Hematopoietic multipotent progenitor cell (in vitro differentiated cells): ENCODE measurements at regions not wholly inside any gene's neighbourhood (a gene's known extent, or its start where the extent isn't known, plus 50 kb on each side); places are given as distances from the start of the nearest gene placed in this dataset.
"Not testable (repeated sequence)": the region's sequence is repeated elsewhere in the genome, so short reads cannot be mapped to it uniquely, and the experiment has no call there.

Source experiments
- DNase-seq, 3 donors: peaks; one replicate each; pipeline ENCODE4 v3.0.0-alpha.2; 2011 to 2015; ENCODE audit warnings: low read depth in 2 of 3, low spot score in 2 of 3

DNA sequence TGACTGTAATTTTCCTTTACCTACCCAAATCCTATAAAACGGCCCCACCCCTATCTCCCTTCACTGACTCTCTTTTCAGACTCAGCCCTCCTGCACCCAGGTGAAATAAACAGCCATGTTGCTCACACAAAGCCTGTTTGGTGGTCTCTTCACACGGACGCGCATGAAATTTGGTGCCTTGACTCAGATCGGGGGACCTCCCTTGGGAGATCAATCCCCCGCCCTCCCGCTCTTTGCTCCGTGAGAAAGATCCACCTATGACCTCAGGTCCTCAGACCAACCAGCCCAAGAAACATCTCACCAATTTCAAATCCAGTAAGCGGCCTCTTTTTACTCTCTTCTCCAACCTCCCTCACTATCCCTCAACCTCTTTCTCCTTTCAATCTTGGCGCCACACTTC lies 1344.7 kb upstream of the GOT2 start:
- DNase-seq: not testable (repeated sequence)

DNA sequence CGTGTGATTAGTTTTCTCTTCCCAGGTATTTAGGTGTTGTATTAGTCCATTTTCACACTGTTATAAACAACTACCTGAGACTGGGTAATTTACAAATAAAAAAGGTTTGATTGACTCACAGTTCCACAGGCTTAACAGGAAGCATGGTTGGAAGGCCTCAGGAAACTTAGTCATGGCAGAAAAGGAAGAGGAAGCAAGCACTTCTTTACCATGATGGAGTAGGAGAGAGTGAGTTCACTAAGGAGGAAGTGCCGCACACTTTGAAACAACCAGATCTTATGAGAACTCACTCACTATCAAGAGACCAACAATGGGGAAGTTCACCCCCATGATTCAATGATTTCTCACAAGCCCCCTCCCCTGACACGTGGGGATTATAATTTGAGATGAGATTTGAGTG lies 1343.7 kb upstream of the GOT2 start:
- DNase-seq: peak in 2 of 3 donors; percentile 5 to 7

DNA sequence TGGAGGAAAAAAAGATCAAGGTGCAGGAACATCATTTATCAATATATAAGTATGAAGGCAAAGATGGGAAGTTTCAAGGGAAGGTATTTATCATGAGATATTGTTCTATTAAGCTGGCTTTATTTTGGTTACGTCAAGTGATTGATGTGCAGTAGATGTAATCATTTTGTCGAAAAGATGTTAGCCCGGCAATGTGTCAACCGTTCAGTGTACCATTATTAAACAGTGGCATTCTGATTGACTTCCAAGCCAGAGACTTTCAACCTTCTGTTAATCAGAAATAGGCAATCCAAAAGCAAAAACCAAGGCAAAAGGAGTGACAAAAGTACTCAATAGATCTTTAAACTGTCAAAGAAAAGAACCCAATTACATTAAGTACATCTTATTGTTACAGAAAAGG lies 1340.3 kb upstream of the GOT2 start:
- no peak for DNase-seq

DNA sequence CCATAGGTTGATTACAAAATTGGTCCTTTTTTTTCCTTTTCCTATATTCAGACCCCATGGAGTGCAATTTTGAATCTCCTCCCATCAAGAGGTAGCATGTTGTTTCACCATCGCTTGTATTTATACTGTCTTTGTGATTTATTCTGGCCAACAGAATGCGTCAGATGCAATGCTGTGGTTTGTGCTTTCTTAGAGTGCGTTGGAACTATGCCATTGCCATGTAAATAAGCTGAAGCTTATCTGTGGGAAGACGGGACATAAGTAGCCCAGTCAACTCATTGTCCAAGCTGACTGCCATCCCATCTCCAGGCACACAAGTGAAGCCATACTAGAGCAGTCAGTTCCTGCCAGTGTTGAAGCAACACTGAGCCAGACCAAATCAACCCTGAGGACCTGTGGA lies 1339.3 kb upstream of the GOT2 start:
- no peak for DNase-seq

DNA sequence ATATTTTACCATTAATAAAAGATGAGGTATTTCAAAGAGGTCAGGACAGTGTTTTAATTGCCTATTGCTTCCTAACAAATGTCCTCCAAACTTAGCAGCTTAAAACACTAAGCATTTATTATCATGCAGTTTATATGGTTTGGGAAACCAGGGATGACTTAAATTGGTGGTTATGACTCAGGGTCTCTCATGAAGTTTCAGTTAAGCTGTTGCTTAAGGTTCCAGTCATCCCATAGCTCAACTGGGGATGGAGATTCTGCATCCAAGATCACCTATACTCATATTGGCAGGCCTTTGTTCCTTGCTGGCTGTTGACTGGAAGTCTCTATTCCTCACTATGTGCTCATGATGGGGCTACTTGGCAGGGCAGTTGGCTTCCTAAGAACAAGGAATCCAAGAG lies 1329.9 kb upstream of the GOT2 start:
- no peak for DNase-seq

DNA sequence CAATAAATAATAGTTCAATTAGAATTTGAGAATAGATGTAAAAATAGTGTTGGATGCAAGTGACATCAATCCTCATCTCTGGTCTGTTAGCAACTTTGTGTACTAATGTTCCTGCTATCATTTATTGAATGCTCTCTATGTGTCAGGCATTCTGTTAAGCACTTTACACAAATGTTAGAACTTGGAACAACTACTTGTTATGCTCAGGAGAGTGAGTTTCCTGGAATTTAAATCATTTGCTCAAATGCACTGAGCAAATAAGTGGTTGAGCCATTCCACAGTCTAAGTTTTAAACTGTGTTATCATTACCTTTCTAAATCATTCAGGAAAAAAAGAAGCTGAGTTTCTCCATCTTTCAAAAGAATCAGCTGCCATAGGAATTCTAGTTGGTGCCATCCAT lies 1327.3 kb upstream of the GOT2 start:
- DNase-seq: no peak

DNA sequence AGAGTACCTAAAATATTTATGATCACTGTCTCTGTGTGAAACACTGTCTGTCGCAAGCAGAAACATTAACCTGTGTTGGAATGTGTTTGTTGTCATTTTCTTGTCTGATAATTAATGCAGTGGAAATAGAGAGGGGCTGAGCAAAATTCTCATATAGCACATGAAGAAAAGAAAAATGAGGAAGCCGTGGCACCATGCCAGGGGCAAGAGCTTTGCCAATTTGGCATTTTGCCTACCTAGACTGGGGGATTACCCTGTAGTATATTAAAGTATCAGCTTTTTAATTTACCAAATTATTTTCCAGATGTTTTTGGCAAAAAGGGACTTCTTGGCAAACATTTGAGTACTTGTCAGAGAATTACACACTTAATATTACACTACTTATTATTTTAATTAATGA lies 1326.6 kb upstream of the GOT2 start:
- DNase-seq: peak in 2 of 3 donors; percentile 18 to 56

DNA sequence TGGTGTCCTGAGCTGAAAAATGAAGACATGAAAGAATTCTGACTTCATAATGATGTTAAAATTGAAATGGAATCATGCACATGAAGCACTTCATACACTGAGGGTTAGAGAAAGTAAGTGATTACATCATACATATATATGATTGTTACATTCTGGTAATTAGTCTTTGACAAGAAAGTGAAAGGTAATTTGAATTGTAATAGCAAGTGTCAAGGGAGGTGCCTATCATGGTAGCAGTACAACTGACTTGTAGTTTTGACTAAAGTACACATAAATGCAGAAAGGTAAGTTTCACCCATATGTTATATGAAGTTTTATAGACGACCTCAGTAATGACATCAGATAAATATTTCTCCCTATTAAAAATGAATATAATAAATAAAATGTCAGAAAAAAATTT lies 1325.0 kb upstream of the GOT2 start:
- no peak for DNase-seq

DNA sequence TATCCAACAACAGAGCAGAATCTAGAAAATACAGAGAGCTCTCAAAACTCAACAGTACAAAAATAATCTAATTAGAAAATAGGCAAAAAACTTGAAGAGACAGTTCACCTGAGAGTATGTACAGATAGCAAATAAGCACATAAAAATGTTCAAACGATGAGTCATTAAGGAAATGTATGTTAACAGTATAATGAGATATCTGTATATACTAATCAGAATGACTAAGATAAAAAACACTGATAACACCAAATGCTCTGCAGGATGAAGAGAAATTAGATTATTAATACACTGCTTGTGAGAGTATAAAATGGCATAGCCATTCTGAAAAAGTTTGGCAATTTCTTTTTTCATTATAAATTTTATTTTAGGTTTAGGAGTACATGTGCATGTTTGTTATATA lies 1307.6 kb upstream of the GOT2 start:
- DNase-seq: no peak

DNA sequence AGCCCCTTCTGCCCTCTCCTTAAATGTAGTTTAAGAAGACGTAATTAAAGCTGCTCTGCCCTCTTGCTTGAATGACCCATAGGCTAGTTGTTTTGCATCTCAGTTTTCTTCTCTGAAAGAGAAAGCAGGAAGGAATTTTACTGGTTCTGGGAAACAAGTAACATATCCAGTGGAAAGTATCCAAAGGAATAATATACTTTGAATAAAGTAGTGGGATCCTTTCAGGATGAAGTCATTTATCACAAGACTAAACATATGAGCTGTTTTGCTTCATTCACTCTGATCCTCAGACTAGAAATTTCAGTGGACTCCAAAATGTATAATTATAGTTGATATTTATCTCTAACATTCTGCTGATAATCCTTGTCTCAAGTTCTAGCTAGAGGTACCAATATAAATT lies 1297.6 kb upstream of the GOT2 start:
- no peak for DNase-seq

DNA sequence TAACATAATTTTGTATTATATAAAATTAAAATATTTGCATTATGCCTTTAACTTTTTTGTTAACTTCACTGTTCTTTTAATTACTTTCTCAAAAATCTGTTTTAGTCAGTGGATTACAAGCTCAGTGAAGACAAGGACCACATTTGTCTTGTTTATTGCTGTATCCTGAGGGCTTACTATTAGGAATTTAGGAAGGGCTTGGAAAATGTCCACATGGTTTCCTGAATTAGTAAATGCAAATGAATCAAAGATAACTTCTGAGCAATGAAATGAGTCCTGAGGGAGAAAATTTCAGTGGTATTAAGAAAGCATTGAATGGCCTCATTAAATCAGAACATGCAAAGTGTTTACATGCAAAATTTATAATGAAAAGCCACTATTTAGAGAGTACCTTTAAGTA lies 1293.2 kb upstream of the GOT2 start:
- DNase-seq: no peak

DNA sequence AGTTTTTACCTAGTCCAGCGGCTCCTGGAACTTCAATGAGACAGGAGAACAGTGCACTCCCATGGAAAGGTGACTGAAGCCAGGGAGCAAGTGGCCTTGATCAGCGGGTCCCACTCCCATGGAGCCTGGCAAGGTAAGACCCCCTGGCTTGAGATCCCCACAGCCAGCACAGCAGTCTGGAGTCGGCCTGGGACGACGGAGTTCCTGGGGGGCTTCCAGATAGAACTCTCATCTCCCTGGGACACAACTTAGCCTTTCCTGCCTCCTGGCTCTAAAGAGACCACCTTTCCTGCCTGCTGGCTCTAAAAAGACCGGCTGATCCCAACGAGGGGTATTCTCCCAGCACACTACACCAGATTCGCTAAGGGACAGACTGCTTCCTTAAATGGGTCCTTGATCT lies 1279.0 kb upstream of the GOT2 start:
- no peak for DNase-seq

DNA sequence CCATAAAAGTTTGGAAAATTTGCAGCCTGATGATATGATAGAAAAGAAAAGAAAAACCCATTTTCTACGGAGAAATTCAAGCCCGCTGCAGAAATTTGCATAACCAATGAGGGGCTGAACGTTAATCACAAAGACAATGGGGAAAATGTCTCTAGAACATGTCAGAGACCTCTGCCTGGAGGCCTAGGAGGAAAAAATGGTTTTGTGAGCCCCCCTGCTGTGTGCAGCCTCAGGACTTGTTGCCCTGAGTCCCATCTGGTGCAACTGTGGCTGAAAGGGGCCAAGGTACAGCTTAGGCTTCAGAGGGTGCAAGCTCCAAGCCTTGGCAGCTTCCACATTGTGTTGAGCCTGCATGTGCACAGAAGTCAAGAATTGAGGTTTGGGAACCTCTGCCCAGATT lies 1267.4 kb upstream of the GOT2 start:
- DNase-seq: no peak

DNA sequence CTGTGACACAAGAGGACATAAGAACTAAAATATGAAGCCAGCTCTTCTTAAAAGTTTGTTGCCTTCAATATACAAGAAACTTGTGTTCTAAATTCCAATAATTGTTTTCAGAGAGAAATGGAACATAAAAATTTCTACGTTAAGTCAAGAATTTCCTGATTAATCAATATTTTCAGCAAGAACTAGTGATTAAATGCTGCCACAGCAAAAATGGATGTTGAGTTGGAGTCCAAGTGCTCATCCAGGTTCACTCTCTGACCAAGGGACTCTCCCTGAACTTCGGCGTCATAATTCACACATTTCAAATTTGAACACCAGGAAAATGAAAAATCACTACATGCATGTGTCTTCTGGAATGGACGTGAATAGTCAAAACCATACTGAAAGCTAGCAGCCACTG lies 1263.6 kb upstream of the GOT2 start:
- DNase-seq: no peak

DNA sequence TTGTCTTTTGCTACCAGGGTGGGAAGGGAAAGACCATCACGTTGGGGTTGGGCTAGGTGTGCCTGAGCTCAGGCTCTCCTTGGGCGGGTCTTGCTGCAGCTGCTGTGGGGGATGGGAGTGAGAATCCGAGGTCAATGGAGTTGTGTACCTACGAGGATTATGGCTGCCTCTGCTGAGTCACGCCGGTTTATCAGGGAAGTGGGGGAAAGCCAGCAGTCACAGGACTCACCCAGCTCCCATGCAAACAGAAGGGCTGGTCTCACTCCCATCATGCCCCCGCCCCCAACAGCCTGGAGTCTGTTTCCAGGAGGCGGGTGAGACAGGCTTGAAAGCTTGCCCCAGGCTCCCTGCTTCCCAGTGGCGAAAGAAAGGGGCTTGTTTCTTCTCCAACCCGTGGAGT lies 1259.0 kb upstream of the GOT2 start:
- no peak for DNase-seq

DNA sequence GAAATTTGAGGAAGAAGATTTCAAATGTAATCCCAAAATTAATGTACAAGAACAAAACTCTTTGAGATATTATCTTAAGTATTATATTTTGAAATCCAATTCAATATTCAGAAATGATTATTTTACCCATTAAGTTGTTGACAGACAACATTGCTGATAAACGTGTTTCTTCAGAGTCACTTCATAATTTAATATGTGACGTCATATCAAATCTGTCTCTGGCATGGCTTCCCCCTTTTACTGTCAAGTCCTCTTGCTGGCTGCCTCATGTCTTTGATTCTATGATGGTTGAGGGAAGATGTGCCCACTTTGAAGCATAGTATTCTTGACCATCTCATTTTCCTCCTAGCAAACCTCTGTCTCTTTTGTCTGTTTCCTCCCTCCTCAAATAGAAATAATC lies 1257.1 kb upstream of the GOT2 start:
- DNase-seq: no peak

DNA sequence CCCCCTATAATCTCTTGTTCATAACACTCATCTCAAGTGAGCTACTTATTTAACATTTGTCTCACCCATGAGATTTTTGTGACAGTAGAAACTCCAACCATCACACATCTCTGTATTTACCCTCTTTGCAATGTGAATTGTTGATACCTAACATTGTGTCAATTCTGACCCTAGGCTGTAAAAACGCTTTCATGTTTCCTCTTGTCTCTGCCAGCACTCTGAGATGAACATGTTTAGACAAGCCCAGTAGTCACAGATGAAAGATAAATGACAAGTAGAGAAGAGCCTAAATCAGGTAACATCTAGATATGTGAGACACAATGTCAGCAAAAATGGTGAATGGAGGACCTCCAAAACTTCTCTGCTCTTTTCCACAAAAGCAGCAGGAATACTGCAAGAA lies 1254.5 kb upstream of the GOT2 start:
- DNase-seq: no peak

DNA sequence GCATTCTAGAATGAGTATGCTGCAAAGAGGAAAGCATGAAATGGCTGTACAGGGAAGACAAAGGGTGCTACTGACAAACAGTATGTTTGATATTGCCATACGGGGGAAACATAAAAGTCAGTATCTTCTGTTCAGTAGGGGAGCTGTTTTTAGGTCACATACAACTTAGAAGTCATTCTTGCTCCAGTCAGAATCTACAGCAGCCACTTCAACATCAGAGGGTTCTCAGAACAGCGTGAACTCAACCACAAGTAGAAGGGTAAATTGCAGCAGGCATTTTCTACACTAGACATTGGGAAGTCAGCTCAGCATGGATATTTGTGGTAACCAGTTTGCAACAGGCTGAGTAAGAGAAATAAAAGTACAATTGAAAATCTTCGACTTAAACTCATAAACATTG lies 1241.8 kb upstream of the GOT2 start:
- DNase-seq: no peak

DNA sequence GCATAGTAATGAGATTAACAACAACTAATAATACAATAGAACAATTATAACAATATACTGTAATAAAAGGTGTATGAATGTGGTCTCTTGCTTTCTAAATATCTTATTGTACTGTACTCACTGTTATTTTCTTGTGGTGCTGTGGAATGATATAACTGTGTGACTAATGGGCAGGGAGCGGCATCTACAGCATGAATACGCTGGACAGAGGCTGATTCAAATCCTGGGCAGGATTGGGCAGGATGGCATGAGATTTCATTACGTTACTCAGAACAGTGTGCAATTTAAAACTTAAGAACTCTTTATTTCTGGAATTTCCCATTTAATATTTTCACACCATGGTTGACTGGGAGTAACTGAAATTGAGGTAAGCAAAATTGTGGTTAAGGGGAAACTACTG lies 1239.8 kb upstream of the GOT2 start:
- no peak for DNase-seq

DNA sequence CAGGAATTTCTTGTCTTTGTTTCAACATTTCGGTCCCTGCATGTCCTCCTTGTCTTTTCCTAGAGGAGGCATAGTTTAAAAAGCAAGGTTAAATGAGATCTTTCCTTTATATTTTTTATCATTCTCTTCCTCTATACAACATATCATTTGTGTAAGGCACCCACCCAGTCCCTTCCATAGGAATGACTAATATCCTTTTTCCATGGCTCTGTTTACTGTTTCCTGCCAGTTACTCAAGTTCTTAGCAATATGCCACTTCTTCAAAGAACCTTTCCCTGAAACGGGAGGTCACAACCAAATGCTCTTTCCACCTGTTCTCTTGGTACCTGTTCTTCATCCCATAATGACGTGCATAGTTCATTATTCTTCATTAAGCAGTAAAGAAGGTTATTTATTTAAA lies 1237.1 kb upstream of the GOT2 start:
- no peak for DNase-seq

DNA sequence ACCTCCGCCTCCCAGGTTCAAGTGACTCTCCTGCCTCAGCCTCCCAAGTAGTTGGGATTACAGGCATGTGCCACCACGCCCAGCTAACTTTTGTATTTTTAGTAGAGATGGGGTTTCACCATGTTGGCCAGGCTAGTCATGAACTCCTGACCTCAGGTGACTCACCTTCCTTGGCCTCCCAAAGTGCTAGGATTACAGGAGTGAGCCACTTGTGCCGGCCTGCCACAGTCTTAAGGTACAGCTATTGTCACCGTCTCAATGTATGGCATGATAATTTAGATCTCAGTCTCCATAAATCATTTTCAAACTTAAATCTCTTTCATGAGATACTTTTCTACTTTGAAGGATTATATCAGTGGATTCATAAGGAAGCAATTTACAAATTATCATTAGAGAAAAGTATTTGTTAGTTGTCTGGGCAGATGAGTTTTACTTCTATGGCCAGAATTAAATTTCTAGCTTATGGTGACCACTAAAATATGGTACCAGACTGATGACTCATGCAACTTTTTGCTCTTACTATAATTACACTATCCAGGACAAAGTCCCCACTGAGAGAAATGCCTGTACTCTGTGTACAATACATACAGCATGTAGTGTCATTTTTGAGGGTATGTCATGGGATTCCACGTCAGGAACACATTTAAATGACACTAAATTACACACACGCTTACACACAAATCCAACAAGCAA lies 1230.3 kb upstream of the GOT2 start:
- DNase-seq: no peak

DNA sequence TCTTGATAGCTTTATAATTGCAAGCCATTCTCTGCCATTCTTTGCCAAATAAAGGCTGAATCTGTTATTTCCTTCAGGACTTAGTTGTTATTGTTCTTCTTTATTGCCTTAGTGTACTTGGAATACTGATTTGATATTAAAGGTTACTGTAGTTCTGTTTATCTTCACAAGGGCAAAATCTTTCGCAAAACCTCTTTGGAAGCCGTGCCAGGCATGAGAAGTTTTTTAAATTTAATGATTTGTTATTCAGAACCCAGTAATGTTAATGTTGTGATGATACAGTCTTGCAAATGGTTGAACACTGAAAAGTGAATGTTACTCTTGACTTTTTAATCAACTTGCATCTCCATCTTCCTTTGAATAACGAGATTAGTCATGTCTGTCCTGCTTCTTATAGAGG lies 1225.2 kb upstream of the GOT2 start:
- DNase-seq: no peak

DNA sequence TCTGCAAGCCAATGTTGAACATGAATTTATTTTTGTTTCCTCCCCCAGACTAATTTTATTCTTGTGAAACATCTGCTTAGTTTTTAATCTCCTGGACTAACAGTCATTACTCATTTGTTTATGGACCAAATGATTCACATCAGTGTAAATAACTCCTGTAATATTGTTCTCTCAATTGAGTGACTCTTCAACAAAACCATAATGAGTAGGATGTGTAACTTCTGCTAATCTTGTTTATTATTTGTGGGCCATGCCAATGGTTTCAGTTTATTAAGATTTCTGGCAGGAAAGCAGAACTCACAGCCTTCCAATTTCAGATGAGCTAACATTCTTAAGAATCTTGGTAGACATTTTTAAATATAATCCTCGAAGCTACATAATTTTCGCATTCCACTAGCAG lies 1216.3 kb upstream of the GOT2 start:
- DNase-seq: no peak
